Smooth muscle cell (in vitro differentiated cells): ENCODE measurements at regions not wholly inside any gene's neighbourhood (a gene's known extent, or its start where the extent isn't known, plus 50 kb on each side); places are given as distances from the start of the nearest gene placed in this dataset.

Experiments
- DNase-seq: peaks from one replicate; lab custom pipeline; 2025; ENCODE audit not compliant: unreplicated experiment; lab: John Stamatoyannopoulos, UW
- H2AFZ ChIP-seq: fragments of 200-600 bp; sonication (generic); 2 replicates; pipeline ENCODE4 v1.6.0; 2016; ENCODE audit warnings: antibody characterized with exemption, low read depth, mild to moderate bottlenecking
- H3F3A ChIP-seq: fragments of 200-600 bp; sonication (generic); 2 replicates; pipeline ENCODE4 v1.6.0; 2017; ENCODE audit warnings: antibody characterized with exemption, low read depth
- H3K27ac ChIP-seq: fragments of 200-600 bp; sonication (generic); 2 replicates; pipeline ENCODE4 v1.5.1; 2016; ENCODE audit warnings: low read depth, mild to moderate bottlenecking
- H3K27me3 ChIP-seq: fragments of 200-600 bp; sonication (generic); 2 replicates; pipeline ENCODE4 v1.6.1; 2016; ENCODE audit warnings: low read depth, mild to moderate bottlenecking
- H3K36me3 ChIP-seq: fragments of 200-600 bp; sonication (generic); 2 replicates; pipeline ENCODE4 v1.5.1; 2016; ENCODE audit warnings: low read depth
- H3K4me1 ChIP-seq: fragments of 200-600 bp; sonication (generic); 2 replicates; pipeline ENCODE4 v1.5.1; 2016; ENCODE audit warnings: low read depth
- H3K4me2 ChIP-seq: fragments of 200-600 bp; sonication (generic); 2 replicates; pipeline ENCODE4 v1.6.0; 2016; ENCODE audit warnings: mild to moderate bottlenecking
- H3K4me3 ChIP-seq: fragments of 200-600 bp; sonication (generic); 2 replicates; pipeline ENCODE4 v1.5.1; 2016; ENCODE audit warnings: mild to moderate bottlenecking
- H3K79me2 ChIP-seq: fragments of 200-600 bp; sonication (generic); 2 replicates; pipeline ENCODE4 v1.6.0; 2016; ENCODE audit warnings: low read depth, mild to moderate bottlenecking
- H3K9ac ChIP-seq: fragments of 200-600 bp; sonication (generic); 2 replicates; pipeline ENCODE4 v1.6.0; 2016; ENCODE audit warnings: low read depth
- H3K9me3 ChIP-seq: fragments of 200-600 bp; sonication (generic); replicated peaks from 2 replicates; pipeline ENCODE4 v1.5.1; 2016; ENCODE audit warnings: low read depth
- H4K20me1 ChIP-seq: fragments of 200-600 bp; sonication (generic); 2 replicates; pipeline ENCODE4 v1.6.0; 2016; ENCODE audit warnings: low read depth
- CTCF ChIP-seq: fragments of 200-600 bp; sonication (generic); IDR thresholded peaks from 2 replicates; pipeline ENCODE4 v1.5.1; 2017; ENCODE audit warnings: borderline replicate concordance, mild to moderate bottlenecking, antibody characterized with exemption; ENCODE audit not compliant: insufficient read depth, poor library complexity, severe bottlenecking
- WGBS: methylation state at CpG from one replicate; pipeline ENCODE4 v1.1.7; 2016; ENCODE audit warnings: low lambda C conversion rate; 5-methylcytosine and 5-hydroxymethylcytosine counted together

GRCh38 chr16:58843675-58844074 is 109.6 kb upstream of the GOT2 start:
- no peak overlapping the region for H3K4me2 ChIP-seq
- H3F3A ChIP-seq = no peaks in the 10 kb centered on the region
- no peak overlapping the region for H3K4me3 ChIP-seq
- H3K27ac ChIP-seq = no peak overlapping the region
- WGBS = 51% methylated on average over 2 of the region's 2 CpGs
- H4K20me1 ChIP-seq = no peaks in the 10 kb centered on the region
- TF ChIP-seq CTCF = peak; percentile 43
- no peaks in the 10 kb centered on the region for H3K27me3 ChIP-seq
- H3K9ac ChIP-seq = no peak overlapping the region
- no peaks in the 10 kb centered on the region for H3K36me3 ChIP-seq
- no peak overlapping the region for H2AFZ ChIP-seq
- no peaks in the 10 kb centered on the region for H3K79me2 ChIP-seq
- H3K9me3 ChIP-seq = no peaks in the 10 kb centered on the region
- no peaks in the 10 kb centered on the region for H3K4me1 ChIP-seq
- no peak for DNase-seq

- Histone ChIP-seq H3K9ac (no peak overlapping the region), H3K9me3 (no peaks in the 10 kb centered on the region), H3K27me3 (no peaks in the 10 kb centered on the region), H3F3A (no peaks in the 10 kb centered on the region), H3K79me2 (no peaks in the 10 kb centered on the region), H3K4me3 (no peak overlapping the region), H3K27ac (no peak overlapping the region), H3K4me2 (no peak overlapping the region), H3K36me3 (no peaks in the 10 kb centered on the region), H2AFZ (no peak overlapping the region), H3K4me1 (no peaks in the 10 kb centered on the region), H4K20me1 (no peaks in the 10 kb centered on the region)
- no peak for TF ChIP-seq CTCF
- no peak for DNase-seq
These were observed 108.6 kb upstream of the GOT2 start for GRCh38 chr16:58842746-58843145.

- Histone ChIP-seq H3K4me2 (no peak overlapping the region), H3K27ac (no peak overlapping the region), H3F3A (no peaks in the 10 kb centered on the region), H2AFZ (no peak overlapping the region), H4K20me1 (no peaks in the 10 kb centered on the region), H3K9ac (no peak overlapping the region), H3K27me3 (no peaks in the 10 kb centered on the region), H3K36me3 (no peaks in the 10 kb centered on the region), H3K9me3 (no peaks in the 10 kb centered on the region), H3K4me3 (no peak overlapping the region), H3K79me2 (no peaks in the 10 kb centered on the region), H3K4me1 (no peaks in the 10 kb centered on the region)
- WGBS = 90% methylated on average over 1 of the region's 1 CpG
- no peak for DNase-seq
- TF ChIP-seq CTCF = no peak
These were observed 108.0 kb upstream of the GOT2 start for GRCh38 chr16:58842156-58842555.

GRCh38 chr16:58837950-58838349 is 103.8 kb upstream of the GOT2 start:
- Histone ChIP-seq H3F3A (no peaks in the 10 kb centered on the region), H3K4me1 (no peaks in the 10 kb centered on the region), H3K9me3 (no peaks in the 10 kb centered on the region), H3K79me2 (no peaks in the 10 kb centered on the region), H3K36me3 (no peaks in the 10 kb centered on the region), H3K27ac (no peak overlapping the region), H3K4me3 (no peak overlapping the region), H3K9ac (no peak overlapping the region), H4K20me1 (no peaks in the 10 kb centered on the region), H2AFZ (no peak overlapping the region), H3K27me3 (no peaks in the 10 kb centered on the region), H3K4me2 (no peak overlapping the region)
- TF ChIP-seq CTCF = no peak
- WGBS = 93% methylated on average over 3 of the region's 3 CpGs
- DNase-seq = no peak
